Neural cell (in vitro differentiated cells): ENCODE measurements at regions not wholly inside any gene's neighbourhood (a gene's known extent, or its start where the extent isn't known, plus 50 kb on each side); places are given as distances from the start of the nearest gene placed in this dataset.

Experiments used
- H2AFZ ChIP-seq: fragments of 200-600, 300-800 bp; sonication (generic), shearing (Covaris generic); 2 replicates; pipeline ENCODE4 v1.6.0; 2014; ENCODE audit warnings: low read depth, mild to moderate bottlenecking, antibody characterized with exemption, low read length, moderate library complexity
- H3F3A ChIP-seq: fragments of 200-600 bp; shearing (Covaris generic); 2 replicates; pipeline ENCODE4 v1.6.1; 2016; ENCODE audit warnings: mild to moderate bottlenecking, moderate library complexity, mixed read lengths, antibody characterized with exemption, low read length; ENCODE audit not compliant: insufficient read depth, poor library complexity, severe bottlenecking
- H3K27ac ChIP-seq: fragments of 200-600, 300-800 bp; sonication (generic), shearing (Covaris generic); 2 replicates; pipeline ENCODE4 v1.5.1; 2014; ENCODE audit warnings: mild to moderate bottlenecking, low read length, moderate library complexity
- H3K27me3 ChIP-seq: fragments of 300-800, 200-600 bp; sonication (generic), shearing (Covaris generic); 2 replicates; pipeline ENCODE4 v1.6.0; 2014; ENCODE audit warnings: mild to moderate bottlenecking, low read depth, low read length, moderate library complexity; ENCODE audit not compliant: insufficient read depth
- H3K36me3 ChIP-seq: fragments of 300-800, 200-600 bp; sonication (generic), shearing (Covaris generic); 2 replicates; pipeline ENCODE4 v1.5.1; 2014; ENCODE audit warnings: mild to moderate bottlenecking, antibody characterized with exemption, low read length, moderate library complexity; ENCODE audit not compliant: insufficient read depth
- H3K4me2 ChIP-seq: fragments of 300-800, 200-600 bp; sonication (generic), shearing (Covaris generic); 2 replicates; pipeline ENCODE4 v1.6.0; 2014; ENCODE audit warnings: mild to moderate bottlenecking, low read length
- H3K4me3 ChIP-seq: fragments of 300-800, 200-600 bp; sonication (generic), shearing (Covaris generic); 2 replicates; pipeline ENCODE4 v1.5.1; 2014; ENCODE audit warnings: mild to moderate bottlenecking, low read length, moderate library complexity
- H3K79me2 ChIP-seq: fragments of 200-600 bp; shearing (Covaris generic); replicated peaks from 2 replicates; pipeline ENCODE4 v1.6.0; 2014; ENCODE audit warnings: mild to moderate bottlenecking, low read length, moderate library complexity; ENCODE audit not compliant: insufficient read depth
- H3K9ac ChIP-seq: fragments of 300-800, 200-600 bp; sonication (generic), shearing (Covaris generic); 2 replicates; pipeline ENCODE4 v1.6.1; 2016; ENCODE audit warnings: mild to moderate bottlenecking, low read length, mixed read lengths
- H3K9me2 ChIP-seq: fragments of 200-600 bp; shearing (Covaris generic); 2 replicates; pipeline ENCODE4 v1.6.1; 2016; ENCODE audit warnings: mild to moderate bottlenecking, low read length, mixed read lengths; ENCODE audit not compliant: insufficient read depth
- H3K9me3 ChIP-seq: fragments of 200-600, 300-800 bp; sonication (generic), shearing (Covaris generic); 2 replicates; pipeline ENCODE4 v1.6.1; 2016; ENCODE audit warnings: mild to moderate bottlenecking, mixed run types, low read length, moderate library complexity, mixed read lengths
- H4K20me1 ChIP-seq: fragments of 200-600 bp; shearing (Covaris generic); 2 replicates; pipeline ENCODE4 v1.6.1; 2016; ENCODE audit warnings: mild to moderate bottlenecking, mixed run types; ENCODE audit not compliant: insufficient read depth
- EP300 ChIP-seq: fragments of 450-650 bp; conservative IDR thresholded peaks from 2 replicates; pipeline ENCODE4 v1.6.1; 2014; ENCODE audit warnings: antibody characterized with exemption, mild to moderate bottlenecking, moderate library complexity; ENCODE audit not compliant: poor library complexity, severe bottlenecking
- EZH2 ChIP-seq: fragments of 200-600, 300-800 bp; shearing (Covaris generic), sonication (generic); IDR thresholded peaks from 2 replicates; pipeline ENCODE4 v1.6.1; 2014; ENCODE audit warnings: antibody characterized with exemption, low read length, borderline replicate concordance, mild to moderate bottlenecking; ENCODE audit not compliant: insufficient read depth, poor library complexity, severe bottlenecking
- MXI1 ChIP-seq: fragments of 450-650 bp; conservative IDR thresholded peaks from 2 replicates; pipeline ENCODE4 v1.6.1; 2014; ENCODE audit warnings: antibody characterized with exemption, mild to moderate bottlenecking; ENCODE audit not compliant: poor library complexity, severe bottlenecking
- POLR2AphosphoS5 ChIP-seq: IDR thresholded peaks from 2 replicates; pipeline ENCODE4 v1.6.1; 2012
- RAD21 ChIP-seq: fragments of 450-650 bp; conservative IDR thresholded peaks from 2 replicates; pipeline ENCODE4 v1.6.1; 2014; ENCODE audit warnings: antibody characterized with exemption, mild to moderate bottlenecking, moderate library complexity
- SMC3 ChIP-seq: fragments of 450-650 bp; conservative IDR thresholded peaks from 2 replicates; pipeline ENCODE4 v1.6.1; 2014; ENCODE audit warnings: antibody characterized with exemption, mild to moderate bottlenecking, moderate library complexity; ENCODE audit not compliant: poor library complexity
- TAF1 ChIP-seq: IDR thresholded peaks from 2 replicates; pipeline ENCODE4 v1.6.1; 2012; ENCODE audit warnings: low read depth
- TF ChIP-seq, protein P1 (sequence below): fragments of 450-650 bp; IDR thresholded peaks from 2 replicates; pipeline ENCODE4 v1.5.1; 2014; ENCODE audit warnings: antibody characterized with exemption, mild to moderate bottlenecking, moderate library complexity; ENCODE audit not compliant: poor library complexity, severe bottlenecking
- TF ChIP-seq, protein P2 (sequence below): IDR thresholded peaks from 2 replicates; pipeline ENCODE4 v1.6.1; 2012; ENCODE audit warnings: borderline replicate concordance

DNA sequence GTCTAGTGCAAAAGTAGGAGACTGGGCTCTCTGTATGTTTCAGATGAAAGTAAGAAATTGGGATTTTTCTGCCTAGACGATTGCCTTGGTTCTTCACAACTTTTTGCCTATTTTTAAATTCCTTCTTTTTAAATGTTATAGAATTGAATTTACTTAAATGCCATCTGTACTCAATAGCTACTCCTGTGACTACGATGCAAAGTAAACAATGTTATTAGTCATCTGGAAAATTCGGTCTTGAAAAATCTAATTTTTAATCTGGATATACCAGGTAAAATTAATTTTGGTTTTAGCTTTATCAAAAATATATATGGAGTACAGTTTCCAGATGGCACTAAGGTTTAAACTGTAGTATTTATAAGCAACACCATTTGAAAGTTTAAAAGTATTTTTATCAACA is 472.2 kb downstream of the UTRN start:
- H4K20me1 ChIP-seq, result no peaks in the 10 kb centered on the region
- H3K4me2 ChIP-seq, result no peak overlapping the region
- no peak overlapping the region for H3K9ac ChIP-seq
- H3K36me3 ChIP-seq, result no peaks in the 10 kb centered on the region
- H3F3A ChIP-seq, result no peaks in the 10 kb centered on the region
- no peaks in the 10 kb centered on the region for H3K9me3 ChIP-seq
- no peak overlapping the region for H3K4me3 ChIP-seq
- no peaks in the 10 kb centered on the region for H3K9me2 ChIP-seq
- no peak overlapping the region for H2AFZ ChIP-seq
- TF ChIP-seq, protein P1, sequence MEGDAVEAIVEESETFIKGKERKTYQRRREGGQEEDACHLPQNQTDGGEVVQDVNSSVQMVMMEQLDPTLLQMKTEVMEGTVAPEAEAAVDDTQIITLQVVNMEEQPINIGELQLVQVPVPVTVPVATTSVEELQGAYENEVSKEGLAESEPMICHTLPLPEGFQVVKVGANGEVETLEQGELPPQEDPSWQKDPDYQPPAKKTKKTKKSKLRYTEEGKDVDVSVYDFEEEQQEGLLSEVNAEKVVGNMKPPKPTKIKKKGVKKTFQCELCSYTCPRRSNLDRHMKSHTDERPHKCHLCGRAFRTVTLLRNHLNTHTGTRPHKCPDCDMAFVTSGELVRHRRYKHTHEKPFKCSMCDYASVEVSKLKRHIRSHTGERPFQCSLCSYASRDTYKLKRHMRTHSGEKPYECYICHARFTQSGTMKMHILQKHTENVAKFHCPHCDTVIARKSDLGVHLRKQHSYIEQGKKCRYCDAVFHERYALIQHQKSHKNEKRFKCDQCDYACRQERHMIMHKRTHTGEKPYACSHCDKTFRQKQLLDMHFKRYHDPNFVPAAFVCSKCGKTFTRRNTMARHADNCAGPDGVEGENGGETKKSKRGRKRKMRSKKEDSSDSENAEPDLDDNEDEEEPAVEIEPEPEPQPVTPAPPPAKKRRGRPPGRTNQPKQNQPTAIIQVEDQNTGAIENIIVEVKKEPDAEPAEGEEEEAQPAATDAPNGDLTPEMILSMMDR, result no peak
- no peak for TF ChIP-seq TAF1
- TF ChIP-seq RAD21, result no peak
- TF ChIP-seq EP300, result no peak
- TF ChIP-seq, protein P2, sequence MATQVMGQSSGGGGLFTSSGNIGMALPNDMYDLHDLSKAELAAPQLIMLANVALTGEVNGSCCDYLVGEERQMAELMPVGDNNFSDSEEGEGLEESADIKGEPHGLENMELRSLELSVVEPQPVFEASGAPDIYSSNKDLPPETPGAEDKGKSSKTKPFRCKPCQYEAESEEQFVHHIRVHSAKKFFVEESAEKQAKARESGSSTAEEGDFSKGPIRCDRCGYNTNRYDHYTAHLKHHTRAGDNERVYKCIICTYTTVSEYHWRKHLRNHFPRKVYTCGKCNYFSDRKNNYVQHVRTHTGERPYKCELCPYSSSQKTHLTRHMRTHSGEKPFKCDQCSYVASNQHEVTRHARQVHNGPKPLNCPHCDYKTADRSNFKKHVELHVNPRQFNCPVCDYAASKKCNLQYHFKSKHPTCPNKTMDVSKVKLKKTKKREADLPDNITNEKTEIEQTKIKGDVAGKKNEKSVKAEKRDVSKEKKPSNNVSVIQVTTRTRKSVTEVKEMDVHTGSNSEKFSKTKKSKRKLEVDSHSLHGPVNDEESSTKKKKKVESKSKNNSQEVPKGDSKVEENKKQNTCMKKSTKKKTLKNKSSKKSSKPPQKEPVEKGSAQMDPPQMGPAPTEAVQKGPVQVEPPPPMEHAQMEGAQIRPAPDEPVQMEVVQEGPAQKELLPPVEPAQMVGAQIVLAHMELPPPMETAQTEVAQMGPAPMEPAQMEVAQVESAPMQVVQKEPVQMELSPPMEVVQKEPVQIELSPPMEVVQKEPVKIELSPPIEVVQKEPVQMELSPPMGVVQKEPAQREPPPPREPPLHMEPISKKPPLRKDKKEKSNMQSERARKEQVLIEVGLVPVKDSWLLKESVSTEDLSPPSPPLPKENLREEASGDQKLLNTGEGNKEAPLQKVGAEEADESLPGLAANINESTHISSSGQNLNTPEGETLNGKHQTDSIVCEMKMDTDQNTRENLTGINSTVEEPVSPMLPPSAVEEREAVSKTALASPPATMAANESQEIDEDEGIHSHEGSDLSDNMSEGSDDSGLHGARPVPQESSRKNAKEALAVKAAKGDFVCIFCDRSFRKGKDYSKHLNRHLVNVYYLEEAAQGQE, result no peak
- no peak for TF ChIP-seq EZH2
- TF ChIP-seq POLR2AphosphoS5, result no peak
- no peak for TF ChIP-seq SMC3
- TF ChIP-seq MXI1, result no peak
- no peaks in the 10 kb centered on the region for H3K79me2 ChIP-seq
- no peaks in the 10 kb centered on the region for H3K27me3 ChIP-seq
- H3K27ac ChIP-seq, result no peak overlapping the region

DNA sequence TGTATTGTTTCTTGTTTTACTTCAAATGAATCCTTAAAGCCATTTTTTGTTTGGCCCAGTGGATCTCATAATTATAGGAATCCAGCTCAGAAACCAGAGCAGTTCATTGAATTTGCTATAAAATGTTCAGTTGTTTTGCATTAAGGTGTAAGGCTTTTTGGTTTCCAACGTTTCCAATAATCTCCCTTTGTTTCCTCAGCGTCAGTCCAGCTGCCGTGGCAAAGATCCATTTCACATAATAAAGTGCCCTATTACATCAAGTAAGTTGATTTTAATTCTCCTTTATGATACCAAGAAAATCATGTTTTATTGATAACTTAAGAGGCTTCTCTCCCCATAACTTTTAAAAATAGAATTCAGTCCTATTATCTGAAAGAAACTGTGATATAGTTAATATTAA is 472.6 kb downstream of the UTRN start:
- H3K27me3 ChIP-seq, result no peaks in the 10 kb centered on the region
- H3K9me2 ChIP-seq, result no peaks in the 10 kb centered on the region
- no peak overlapping the region for H2AFZ ChIP-seq
- no peaks in the 10 kb centered on the region for H3K36me3 ChIP-seq
- TF ChIP-seq SMC3 (no peak), EZH2 (no peak), MXI1 (no peak), POLR2AphosphoS5 (no peak)
- TF ChIP-seq, protein P2, result no peak
- H3K4me2 ChIP-seq, result no peak overlapping the region
- no peaks in the 10 kb centered on the region for H4K20me1 ChIP-seq
- no peaks in the 10 kb centered on the region for H3K79me2 ChIP-seq
- no peak overlapping the region for H3K27ac ChIP-seq
- H3K9me3 ChIP-seq, result no peaks in the 10 kb centered on the region
- no peak overlapping the region for H3K4me3 ChIP-seq
- no peaks in the 10 kb centered on the region for H3F3A ChIP-seq
- H3K9ac ChIP-seq, result no peak overlapping the region
